DND-41 (cell line): ENCODE measurements at regions not wholly inside any gene's neighbourhood (a gene's known extent, or its start where the extent isn't known, plus 50 kb on each side); places are given as distances from the start of the nearest gene placed in this dataset.

Source experiments
- ATAC-seq: fragments of 200-7000 bp; cut with Tn5 transposase; 3 replicates; pipeline ENCODE4 v1.9.1; 2021; ENCODE audit warnings: low read depth; ENCODE audit not compliant: insufficient read depth
- DNase-seq: peaks from one replicate; pipeline ENCODE4 v3.0.0-alpha.2; 2020
- H2AFZ ChIP-seq: 2 replicates; pipeline ENCODE4 v1.6.0; 2012; ENCODE audit warnings: low read depth, low read length
- H3K27ac ChIP-seq: 2 replicates; pipeline ENCODE4 v1.5.1; 2012; ENCODE audit warnings: low read length, inconsistent platforms
- H3K27me3 ChIP-seq: fragments of 200-600 bp; sonication (generic); 2 replicates; pipeline ENCODE4 v1.6.0; 2012; ENCODE audit warnings: low read length, mild to moderate bottlenecking, inconsistent platforms; ENCODE audit not compliant: insufficient read depth, poor library complexity
- H3K36me3 ChIP-seq: 2 replicates; pipeline ENCODE4 v1.5.1; 2012; ENCODE audit warnings: low read length, inconsistent platforms; ENCODE audit not compliant: insufficient read depth
- H3K4me1 ChIP-seq: 2 replicates; pipeline ENCODE4 v1.5.1; 2012; ENCODE audit warnings: mild to moderate bottlenecking, low read length; ENCODE audit not compliant: insufficient read depth
- H3K4me2 ChIP-seq: 2 replicates; pipeline ENCODE4 v1.6.0; 2012; ENCODE audit warnings: mild to moderate bottlenecking, moderate library complexity, low read length, inconsistent platforms; ENCODE audit not compliant: insufficient read depth
- H3K4me3 ChIP-seq, 2 experiments: fragments of 200-600 bp in 1 of 2; shearing (Covaris generic) in 1 of 2; 2 replicates each; pipeline ENCODE4 v1.5.1; 2012 to 2016; ENCODE audit warnings: inconsistent platforms in 2 of 2, low read length in 2 of 2, mild to moderate bottlenecking in 2 of 2, low read depth in 1 of 2, moderate library complexity in 1 of 2
- H3K79me2 ChIP-seq: 2 replicates; pipeline ENCODE4 v1.6.0; 2012; ENCODE audit warnings: low read length, inconsistent platforms; ENCODE audit not compliant: insufficient read depth
- H3K9ac ChIP-seq: 2 replicates; pipeline ENCODE4 v1.6.0; 2012; ENCODE audit warnings: low read depth, mild to moderate bottlenecking, inconsistent platforms, low read length, moderate library complexity
- H3K9me3 ChIP-seq: 2 replicates; pipeline ENCODE4 v1.5.1; 2012; ENCODE audit warnings: low read length, moderate library complexity, mild to moderate bottlenecking, inconsistent platforms; ENCODE audit not compliant: insufficient read depth, severe bottlenecking
- H4K20me1 ChIP-seq: 2 replicates; pipeline ENCODE4 v1.6.0; 2012; ENCODE audit warnings: low read length; ENCODE audit not compliant: insufficient read depth
- EZH2 ChIP-seq: IDR thresholded peaks from 3 replicates; pipeline ENCODE4 v1.6.1; 2012; ENCODE audit warnings: borderline replicate concordance, low read depth, mild to moderate bottlenecking, moderate library complexity, low read length, inconsistent platforms; ENCODE audit not compliant: severe bottlenecking
- TF ChIP-seq, protein P1 (sequence below): IDR thresholded peaks from 2 replicates; pipeline ENCODE4 v1.5.1; 2012; ENCODE audit warnings: borderline replicate concordance, low read length, moderate library complexity, mild to moderate bottlenecking; ENCODE audit not compliant: poor library complexity, severe bottlenecking; ENCODE audit errors: extremely low read depth

DNA sequence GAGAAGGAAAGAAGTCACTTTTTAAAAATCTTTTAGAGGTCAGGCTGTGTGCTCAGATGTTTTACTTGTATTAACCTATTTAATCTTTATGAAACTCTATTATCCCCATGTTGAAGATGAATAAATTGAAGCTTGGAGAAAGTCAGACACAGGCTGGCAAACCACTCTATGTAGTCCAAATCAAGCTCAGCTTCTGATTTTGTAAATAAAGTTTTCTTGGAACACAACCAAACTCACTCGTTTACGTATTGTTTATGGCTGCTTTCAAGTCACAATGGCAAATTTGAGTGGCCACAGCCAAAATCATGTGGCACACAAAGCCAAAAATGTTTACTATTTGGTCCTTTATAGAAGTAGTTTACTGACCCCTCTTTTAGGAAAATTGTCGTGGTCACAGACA, 596.0 kb upstream of the CDH11 start:
- Histone ChIP-seq H3K79me2 (no peaks in the 10 kb centered on the region), H3K36me3 (no peaks in the 10 kb centered on the region), H3K9ac (no peak overlapping the region), H3K4me3 (no peak overlapping the region), H3K4me1 (no peaks in the 10 kb centered on the region), H3K9me3 (no peaks in the 10 kb centered on the region), H3K27me3 (no peaks in the 10 kb centered on the region), H4K20me1 (no peaks in the 10 kb centered on the region), H2AFZ (no peak overlapping the region), H3K4me2 (no peak overlapping the region), H3K27ac (no peak overlapping the region)
- DNase-seq: no peak
- TF ChIP-seq EZH2: no peak
- TF ChIP-seq, protein P1, sequence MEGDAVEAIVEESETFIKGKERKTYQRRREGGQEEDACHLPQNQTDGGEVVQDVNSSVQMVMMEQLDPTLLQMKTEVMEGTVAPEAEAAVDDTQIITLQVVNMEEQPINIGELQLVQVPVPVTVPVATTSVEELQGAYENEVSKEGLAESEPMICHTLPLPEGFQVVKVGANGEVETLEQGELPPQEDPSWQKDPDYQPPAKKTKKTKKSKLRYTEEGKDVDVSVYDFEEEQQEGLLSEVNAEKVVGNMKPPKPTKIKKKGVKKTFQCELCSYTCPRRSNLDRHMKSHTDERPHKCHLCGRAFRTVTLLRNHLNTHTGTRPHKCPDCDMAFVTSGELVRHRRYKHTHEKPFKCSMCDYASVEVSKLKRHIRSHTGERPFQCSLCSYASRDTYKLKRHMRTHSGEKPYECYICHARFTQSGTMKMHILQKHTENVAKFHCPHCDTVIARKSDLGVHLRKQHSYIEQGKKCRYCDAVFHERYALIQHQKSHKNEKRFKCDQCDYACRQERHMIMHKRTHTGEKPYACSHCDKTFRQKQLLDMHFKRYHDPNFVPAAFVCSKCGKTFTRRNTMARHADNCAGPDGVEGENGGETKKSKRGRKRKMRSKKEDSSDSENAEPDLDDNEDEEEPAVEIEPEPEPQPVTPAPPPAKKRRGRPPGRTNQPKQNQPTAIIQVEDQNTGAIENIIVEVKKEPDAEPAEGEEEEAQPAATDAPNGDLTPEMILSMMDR: no peak
- no peak for ATAC-seq

DNA sequence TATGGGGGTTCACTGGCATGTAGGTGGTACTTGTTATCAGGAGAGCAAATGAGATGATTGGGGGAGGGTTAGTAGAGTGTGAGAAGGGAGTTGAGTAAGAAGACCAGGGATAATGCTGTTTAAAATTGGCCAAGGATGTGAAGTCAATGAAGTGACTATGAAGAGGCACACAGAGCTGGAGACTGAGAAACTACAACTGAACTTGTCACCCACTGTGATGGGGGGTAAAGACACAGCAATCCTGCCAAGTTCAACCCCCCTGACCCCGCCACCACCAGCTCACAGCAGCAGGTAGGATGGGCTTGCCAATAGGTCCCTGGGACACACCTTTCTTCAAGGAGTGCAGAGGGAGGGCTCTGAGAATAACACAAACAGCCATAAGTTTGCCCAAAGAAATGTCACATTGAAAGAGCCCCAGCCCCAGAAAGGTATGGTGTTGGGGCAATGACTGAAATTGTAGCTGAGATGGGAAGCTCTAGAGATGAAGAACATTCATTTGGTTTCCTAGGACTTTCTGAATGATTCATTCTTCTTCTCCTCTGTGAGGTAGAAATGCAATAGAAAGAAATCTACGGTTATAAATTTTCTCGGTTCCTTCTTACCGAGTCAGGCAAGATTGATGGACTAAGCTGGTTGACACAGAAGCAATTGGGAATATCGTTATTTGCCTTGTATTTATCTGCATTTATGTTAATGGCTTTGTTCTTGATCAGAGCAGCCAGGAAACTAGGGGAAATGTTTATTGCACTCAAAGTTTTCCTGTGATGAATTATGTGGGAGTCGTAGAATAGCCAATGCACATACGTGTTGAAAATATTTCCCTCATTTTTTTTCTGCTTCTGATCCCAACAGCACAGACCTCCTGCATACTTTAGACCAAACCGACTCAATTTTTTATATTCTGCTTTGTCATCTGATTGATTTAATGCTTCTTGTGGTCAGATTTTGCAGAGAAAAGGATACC, 595.2 kb upstream of the CDH11 start:
- no peak overlapping the region for H3K4me2 ChIP-seq
- DNase-seq: no peak
- no peaks in the 10 kb centered on the region for H4K20me1 ChIP-seq
- H3K79me2 ChIP-seq: no peaks in the 10 kb centered on the region
- H3K4me1 ChIP-seq: no peaks in the 10 kb centered on the region
- H3K9ac ChIP-seq: no peak overlapping the region
- no peaks in the 10 kb centered on the region for H3K36me3 ChIP-seq
- H3K4me3 ChIP-seq: no peak overlapping the region
- TF ChIP-seq, protein P1: no peak
- TF ChIP-seq EZH2: no peak
- H3K9me3 ChIP-seq: no peaks in the 10 kb centered on the region
- no peaks in the 10 kb centered on the region for H3K27me3 ChIP-seq
- no peak overlapping the region for H2AFZ ChIP-seq
- H3K27ac ChIP-seq: no peak overlapping the region
- no peak for ATAC-seq

DNA sequence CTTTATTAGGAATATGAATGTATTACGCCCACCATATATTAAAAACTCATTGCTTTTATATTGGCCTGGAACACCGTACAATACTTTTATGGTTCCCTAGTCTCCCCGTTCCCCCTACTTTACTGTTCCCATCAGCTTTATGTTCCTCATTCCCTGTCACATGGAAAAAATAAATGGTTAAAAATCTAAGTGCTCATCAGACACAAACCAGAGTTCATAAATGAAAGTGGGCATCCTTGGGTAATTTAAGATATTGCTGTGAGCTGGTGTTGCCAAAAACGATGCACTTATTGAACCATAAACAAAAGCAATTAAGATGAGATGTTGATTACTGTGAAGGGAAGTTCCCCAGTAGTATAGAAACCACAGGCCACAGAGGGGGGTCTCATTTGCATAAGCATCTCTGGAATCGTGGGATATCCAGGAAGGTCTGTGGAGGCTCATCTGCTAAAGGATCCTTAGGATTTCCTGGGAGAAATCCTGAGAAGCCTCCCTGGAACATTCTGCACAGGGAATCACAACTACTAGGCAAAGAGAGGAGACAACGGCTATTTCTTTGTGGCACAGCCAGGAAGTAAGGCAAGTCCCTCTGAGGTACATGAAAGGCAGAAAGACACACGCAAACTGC, 591.4 kb upstream of the CDH11 start:
- ATAC-seq (no peak), DNase-seq (no peak)
- TF ChIP-seq, protein P1: no peak
- H3K27ac ChIP-seq: no peak overlapping the region
- H3K36me3 ChIP-seq: no peaks in the 10 kb centered on the region
- H3K79me2 ChIP-seq: no peaks in the 10 kb centered on the region
- no peaks in the 10 kb centered on the region for H3K9me3 ChIP-seq
- H3K4me3 ChIP-seq: no peak overlapping the region
- no peak overlapping the region for H2AFZ ChIP-seq
- no peak overlapping the region for H3K4me2 ChIP-seq
- H4K20me1 ChIP-seq: no peaks in the 10 kb centered on the region
- no peaks in the 10 kb centered on the region for H3K4me1 ChIP-seq
- no peak overlapping the region for H3K9ac ChIP-seq
- no peaks in the 10 kb centered on the region for H3K27me3 ChIP-seq
